Activated CD8-positive, alpha-beta memory T cell treated with anti-CD3 and anti-CD28 coated beads, Interleukin-2, amount 10 ng/mL, durations not matched to agents 7 days and 5 days (primary cell): ENCODE measurements at regions not wholly inside any gene's neighbourhood (a gene's known extent, or its start where the extent isn't known, plus 50 kb on each side); places are given as distances from the start of the nearest gene placed in this dataset.

ENCODE experiments used
- ATAC-seq: fragments of 150-1000 bp; cut with Tn5 transposase; one replicate; pipeline ENCODE4 v1.10.0; 2021; ENCODE audit warnings: moderate library complexity
- CTCF ChIA-PET: fragments of 350-600 bp; sonication (Branson Sonifier 250); formaldehyde crosslinking; loops from one replicate; lab custom pipeline; 2021; ENCODE audit warnings: antibody characterized with exemption; lab: Charles Lee
- DNase-seq: peaks from one replicate; pipeline ENCODE4 v3.0.0-alpha.2; 2020
- H3K27ac Mint-ChIP-seq: one replicate; pipeline ENCODE4 v1.8.0; 2021; ENCODE audit warnings: mild to moderate bottlenecking, mixed read lengths
- H3K27me3 Mint-ChIP-seq: one replicate; pipeline ENCODE4 v1.8.0; 2021; ENCODE audit warnings: mixed read lengths
- H3K36me3 Mint-ChIP-seq: one replicate; pipeline ENCODE4 v1.8.0; 2021; ENCODE audit warnings: mild to moderate bottlenecking, mixed read lengths
- H3K4me1 Mint-ChIP-seq: one replicate; pipeline ENCODE4 v1.8.0; 2021; ENCODE audit warnings: mixed read lengths
- H3K4me3 Mint-ChIP-seq: one replicate; pipeline ENCODE4 v1.8.0; 2021; ENCODE audit warnings: mild to moderate bottlenecking, moderate library complexity, mixed read lengths
- H3K9me3 Mint-ChIP-seq: one replicate; pipeline ENCODE4 v1.8.0; 2022; ENCODE audit warnings: low read depth, mixed read lengths

- CTCF ChIA-PET = interaction anchor here (1.4 kb wide), 1 partner anchor 10 kb away, joined by 3 read pairs; no protein-coding TSS in a partner anchor
- no peaks in the 10 kb centered on the region for H3K27me3 Mint-ChIP-seq
- no peak overlapping the region for H3K27ac Mint-ChIP-seq
- DNase-seq (no peak), ATAC-seq (no peak)
- no peaks in the 10 kb centered on the region for H3K4me1 Mint-ChIP-seq
- no peaks in the 10 kb centered on the region for H3K36me3 Mint-ChIP-seq
- peaks cover 5% of the 10 kb centered on the region for H3K9me3 Mint-ChIP-seq
- no peak overlapping the region for H3K4me3 Mint-ChIP-seq
Observed at GRCh38 chr18:41371156-41372045, 583.6 kb upstream of the PIK3C3 start.

GRCh38 chr18:41370740-41371139 is 584.3 kb upstream of the PIK3C3 start:
- H3K27me3 Mint-ChIP-seq = no peaks in the 10 kb centered on the region
- DNase-seq = no peak
- no peaks in the 10 kb centered on the region for H3K4me1 Mint-ChIP-seq
- ATAC-seq = no peak
- H3K4me3 Mint-ChIP-seq = no peak overlapping the region
- no peak overlapping the region for H3K27ac Mint-ChIP-seq
- H3K36me3 Mint-ChIP-seq = no peaks in the 10 kb centered on the region
- CTCF ChIA-PET = interaction anchor here (1.4 kb wide), 1 partner anchor 9 kb away, joined by 3 read pairs; no protein-coding TSS in a partner anchor
- peaks cover 5% of the 10 kb centered on the region for H3K9me3 Mint-ChIP-seq

GRCh38 chr18:41357708-41358107 is 597.3 kb upstream of the PIK3C3 start:
- Mint-ChIP-seq H3K36me3 (no peaks in the 10 kb centered on the region), H3K4me1 (no peaks in the 10 kb centered on the region), H3K27ac (no peak overlapping the region), H3K4me3 (no peak overlapping the region), H3K9me3 (peaks cover 18% of the 10 kb centered on the region), H3K27me3 (no peaks in the 10 kb centered on the region)
- CTCF ChIA-PET = no interaction called here
- DNase-seq (no peak), ATAC-seq (no peak)

GRCh38 chr18:41353777-41354528 is 601.1 kb upstream of the PIK3C3 start:
- Mint-ChIP-seq H3K9me3 (peaks cover 12% of the 10 kb centered on the region), H3K27ac (no peak overlapping the region), H3K27me3 (no peaks in the 10 kb centered on the region), H3K36me3 (no peaks in the 10 kb centered on the region), H3K4me1 (no peaks in the 10 kb centered on the region), H3K4me3 (no peak overlapping the region)
- CTCF ChIA-PET = no interaction called here
- ATAC-seq (no peak), DNase-seq (no peak)

- peaks cover 3% of the 10 kb centered on the region for H3K9me3 Mint-ChIP-seq
- no peaks in the 10 kb centered on the region for H3K36me3 Mint-ChIP-seq
- no peak overlapping the region for H3K4me3 Mint-ChIP-seq
- DNase-seq = no peak
- no peaks in the 10 kb centered on the region for H3K4me1 Mint-ChIP-seq
- CTCF ChIA-PET = no interaction called here
- no peak for ATAC-seq
- no peak overlapping the region for H3K27ac Mint-ChIP-seq
- no peaks in the 10 kb centered on the region for H3K27me3 Mint-ChIP-seq
Observed at GRCh38 chr18:41351430-41351829, 603.6 kb upstream of the PIK3C3 start.

GRCh38 chr18:41347057-41347456 is 608.0 kb upstream of the PIK3C3 start:
- Mint-ChIP-seq H3K36me3 (no peaks in the 10 kb centered on the region), H3K27ac (no peak overlapping the region), H3K27me3 (no peaks in the 10 kb centered on the region), H3K4me3 (no peak overlapping the region), H3K4me1 (no peaks in the 10 kb centered on the region), H3K9me3 (peaks cover 7% of the 10 kb centered on the region)
- ATAC-seq (no peak), DNase-seq (no peak)
- CTCF ChIA-PET = no interaction called here

GRCh38 chr18:41343808-41344207 is 611.2 kb upstream of the PIK3C3 start:
- Mint-ChIP-seq H3K36me3 (no peaks in the 10 kb centered on the region), H3K4me3 (no peak overlapping the region), H3K9me3 (peaks cover 15% of the 10 kb centered on the region), H3K27me3 (no peaks in the 10 kb centered on the region), H3K27ac (no peak overlapping the region), H3K4me1 (no peaks in the 10 kb centered on the region)
- CTCF ChIA-PET = no interaction called here
- no peak for DNase-seq
- no peak for ATAC-seq

- H3K36me3 Mint-ChIP-seq = no peaks in the 10 kb centered on the region
- H3K27ac Mint-ChIP-seq = no peak overlapping the region
- CTCF ChIA-PET = no interaction called here
- ATAC-seq (no peak), DNase-seq (no peak)
- no peaks in the 10 kb centered on the region for H3K27me3 Mint-ChIP-seq
- no peaks in the 10 kb centered on the region for H3K4me1 Mint-ChIP-seq
- no peak overlapping the region for H3K4me3 Mint-ChIP-seq
- H3K9me3 Mint-ChIP-seq = peaks cover 13% of the 10 kb centered on the region
Observed at GRCh38 chr18:41338341-41338740, 616.7 kb upstream of the PIK3C3 start.

GRCh38 chr18:41331661-41332060 is 623.4 kb upstream of the PIK3C3 start:
- peaks cover 4% of the 10 kb centered on the region for H3K9me3 Mint-ChIP-seq
- no peak overlapping the region for H3K4me3 Mint-ChIP-seq
- no peak overlapping the region for H3K27ac Mint-ChIP-seq
- DNase-seq = no peak
- no peak for ATAC-seq
- no peaks in the 10 kb centered on the region for H3K4me1 Mint-ChIP-seq
- H3K36me3 Mint-ChIP-seq = no peaks in the 10 kb centered on the region
- CTCF ChIA-PET = interaction anchor here (1.6 kb wide), 1 partner anchor 11 kb away, joined by 3 read pairs; no protein-coding TSS in a partner anchor
- no peaks in the 10 kb centered on the region for H3K27me3 Mint-ChIP-seq

GRCh38 chr18:41326311-41326710 is 628.7 kb upstream of the PIK3C3 start:
- H3K27ac Mint-ChIP-seq = no peak overlapping the region
- CTCF ChIA-PET = no interaction called here
- no peaks in the 10 kb centered on the region for H3K27me3 Mint-ChIP-seq
- no peak for ATAC-seq
- peaks cover 11% of the 10 kb centered on the region for H3K9me3 Mint-ChIP-seq
- no peak overlapping the region for H3K4me3 Mint-ChIP-seq
- DNase-seq = no peak
- H3K36me3 Mint-ChIP-seq = no peaks in the 10 kb centered on the region
- no peaks in the 10 kb centered on the region for H3K4me1 Mint-ChIP-seq

GRCh38 chr18:41324934-41325333 is 630.1 kb upstream of the PIK3C3 start:
- CTCF ChIA-PET = no interaction called here
- Mint-ChIP-seq H3K4me3 (no peak overlapping the region), H3K9me3 (peaks cover 11% of the 10 kb centered on the region), H3K36me3 (no peaks in the 10 kb centered on the region), H3K27me3 (no peaks in the 10 kb centered on the region), H3K4me1 (no peaks in the 10 kb centered on the region), H3K27ac (no peak overlapping the region)
- DNase-seq (no peak), ATAC-seq (no peak)

- CTCF ChIA-PET = no interaction called here
Observed at GRCh38 chr18:41324020-41324791, 630.8 kb upstream of the PIK3C3 start.

GRCh38 chr18:41323044-41323443 is 632.0 kb upstream of the PIK3C3 start:
- DNase-seq (no peak), ATAC-seq (no peak)
- Mint-ChIP-seq H3K27ac (no peak overlapping the region), H3K27me3 (no peaks in the 10 kb centered on the region), H3K4me1 (no peaks in the 10 kb centered on the region), H3K4me3 (no peak overlapping the region), H3K9me3 (peaks cover 11% of the 10 kb centered on the region), H3K36me3 (no peaks in the 10 kb centered on the region)
- CTCF ChIA-PET = no interaction called here

More at GRCh38 chr18:41324020-41324791, 630.8 kb upstream of the PIK3C3 start:
- DNase-seq (no peak), ATAC-seq (no peak)
- Mint-ChIP-seq H3K27me3 (no peaks in the 10 kb centered on the region), H3K36me3 (no peaks in the 10 kb centered on the region), H3K4me3 (no peak overlapping the region), H3K4me1 (no peaks in the 10 kb centered on the region), H3K27ac (no peak overlapping the region), H3K9me3 (peaks cover 11% of the 10 kb centered on the region)
